NCI-H1436 treated with DMSO at 0.1 percent for 48 hours (cell line): ENCODE measurements at regions not wholly inside any gene's neighbourhood (a gene's known extent, or its start where the extent isn't known, plus 50 kb on each side); places are given as distances from the start of the nearest gene placed in this dataset.

ENCODE experiments used
- DNase-seq: peaks from one replicate; lab custom pipeline; 2025; lab: John Stamatoyannopoulos, UW

GRCh38 chr20:21956591-21956990 lies 251.1 kb downstream of the PAX1 start:
- no peak for DNase-seq

DNA sequence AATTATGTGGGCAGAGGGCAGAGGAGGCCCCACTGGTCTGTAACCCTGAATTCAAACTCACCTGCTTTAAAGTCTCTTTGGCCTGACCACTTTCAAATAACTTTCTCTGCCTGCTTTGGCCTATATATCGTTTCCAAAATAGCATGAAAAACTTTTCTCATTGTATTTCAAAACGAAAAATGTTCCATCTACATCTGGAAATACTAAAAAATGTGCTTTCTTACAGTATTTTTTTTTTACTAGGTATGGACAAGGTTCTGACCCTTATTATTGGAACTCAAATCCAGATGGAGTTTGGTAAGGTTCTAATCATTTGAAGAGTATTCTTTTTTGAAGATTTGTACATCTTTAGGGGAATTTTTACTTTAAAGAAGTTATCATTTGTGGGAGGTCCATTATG lies 241.9 kb downstream of the PAX1 start:
- no peak for DNase-seq

DNA sequence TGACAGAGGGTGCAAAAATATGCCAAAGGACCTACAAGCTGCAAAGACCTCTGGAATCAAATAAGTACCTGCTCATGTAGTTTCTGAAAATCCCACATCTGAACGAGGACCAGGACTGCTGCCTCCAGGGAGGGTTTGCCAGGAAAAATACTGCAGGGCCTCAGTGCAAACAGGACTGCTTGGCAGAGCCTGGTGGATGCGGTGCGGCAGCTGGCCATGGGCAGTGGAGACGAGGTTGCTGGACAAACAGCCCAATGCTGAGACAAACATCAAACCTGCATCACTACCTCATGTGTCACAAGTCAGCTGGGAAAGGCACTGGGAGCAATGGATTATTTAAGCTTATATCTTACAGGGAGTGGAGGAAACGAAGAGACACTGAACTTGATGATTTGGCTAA lies 238.8 kb downstream of the PAX1 start:
- no peak for DNase-seq

DNA sequence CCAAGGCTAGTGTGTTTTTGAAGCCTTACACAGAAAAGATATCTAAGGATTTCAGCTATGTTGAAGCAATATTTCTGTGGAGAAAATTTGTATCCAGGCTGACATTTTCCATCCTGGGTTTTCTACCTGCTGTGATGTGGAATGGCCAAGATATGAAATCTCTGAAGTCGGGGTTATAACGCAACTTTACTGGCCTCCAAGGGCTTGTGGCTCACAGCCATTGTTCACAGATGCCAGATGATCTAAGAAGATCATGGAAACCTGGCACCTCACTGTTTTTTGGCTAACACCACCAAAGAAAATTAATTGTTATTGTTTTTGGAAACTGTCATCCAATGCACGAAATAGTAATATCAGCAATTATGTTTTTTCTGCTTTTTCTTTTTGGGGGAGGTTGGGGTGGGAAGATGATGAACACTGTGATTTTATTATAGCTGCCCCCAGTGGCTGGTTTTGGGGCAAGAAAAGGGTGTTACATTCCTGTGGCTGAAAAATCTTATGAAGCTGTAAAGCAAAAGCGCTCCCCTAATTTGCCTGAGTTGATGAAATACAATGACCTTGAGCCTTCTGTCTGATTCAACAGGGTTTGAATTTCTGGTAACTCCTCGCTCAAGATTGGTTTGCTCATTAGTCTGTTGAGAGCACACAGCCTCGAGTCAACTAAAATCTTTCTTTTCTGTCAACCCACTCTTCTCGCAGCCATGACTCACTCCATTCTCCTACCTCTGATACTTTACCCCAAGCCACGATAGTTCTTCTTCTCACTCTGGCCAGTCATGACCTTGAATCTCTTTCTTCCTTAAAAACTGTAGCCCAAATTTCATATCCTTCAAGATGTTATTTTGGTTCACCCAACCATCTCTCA lies 236.7 kb downstream of the PAX1 start:
- DNase-seq, result no peak

DNA sequence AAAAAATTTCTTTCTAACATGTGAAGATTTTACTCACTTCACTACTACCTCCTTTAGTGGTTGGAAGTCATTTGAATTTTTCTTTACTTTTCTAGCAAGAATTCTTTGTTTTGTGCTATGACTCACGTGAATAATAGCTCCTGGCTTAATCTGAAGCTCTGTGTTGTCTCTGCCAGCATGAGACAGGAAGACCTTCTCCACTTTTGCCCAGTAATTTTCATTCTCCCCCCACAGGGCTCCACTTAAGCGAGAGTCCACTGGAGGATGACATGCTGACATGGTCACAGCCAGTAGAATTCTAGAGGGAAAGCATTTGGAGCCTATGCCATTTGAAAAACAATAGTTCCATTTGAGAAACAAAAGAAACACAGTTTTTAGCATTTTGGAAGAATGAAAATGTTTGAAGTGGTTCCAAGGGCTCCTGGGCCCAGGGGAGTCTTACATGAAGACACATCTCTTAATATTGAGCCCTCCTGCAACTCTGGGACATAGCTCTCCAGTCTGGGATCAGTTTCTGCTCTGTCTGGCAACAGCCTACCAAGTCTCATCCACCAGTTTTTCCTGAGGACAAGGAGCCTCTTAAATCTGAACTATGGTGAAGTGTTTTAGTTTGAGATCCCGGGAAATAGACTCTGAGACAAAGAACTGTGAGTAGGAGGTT lies 231.4 kb downstream of the PAX1 start:
- DNase-seq, result no peak

- no peak for DNase-seq
Measured at GRCh38 chr20:21936261-21936660, 230.8 kb downstream of the PAX1 start.

GRCh38 chr20:21933526-21933925 lies 228.1 kb downstream of the PAX1 start:
- no peak for DNase-seq

- no peak for DNase-seq
Measured at GRCh38 chr20:21921251-21921650, 215.8 kb downstream of the PAX1 start.

DNA sequence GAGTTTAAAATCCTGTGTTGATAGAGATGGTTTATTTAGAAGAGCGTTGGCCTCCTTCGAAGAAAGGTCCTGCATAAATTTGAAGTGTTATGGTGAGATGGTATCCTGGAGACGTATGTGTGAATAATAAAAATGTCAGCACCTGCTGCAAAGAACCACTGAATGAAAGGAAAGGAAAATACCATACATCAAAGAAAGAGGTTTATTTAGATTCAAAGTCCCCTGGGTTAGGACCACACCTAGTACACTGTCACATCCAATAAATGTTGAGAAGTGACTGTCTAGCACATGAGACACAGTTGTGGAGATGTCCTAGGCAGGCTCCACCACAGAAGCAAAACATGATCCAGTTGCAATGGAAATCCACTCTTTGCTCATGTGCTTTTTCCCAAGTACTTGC lies 214.7 kb downstream of the PAX1 start:
- no peak for DNase-seq

DNA sequence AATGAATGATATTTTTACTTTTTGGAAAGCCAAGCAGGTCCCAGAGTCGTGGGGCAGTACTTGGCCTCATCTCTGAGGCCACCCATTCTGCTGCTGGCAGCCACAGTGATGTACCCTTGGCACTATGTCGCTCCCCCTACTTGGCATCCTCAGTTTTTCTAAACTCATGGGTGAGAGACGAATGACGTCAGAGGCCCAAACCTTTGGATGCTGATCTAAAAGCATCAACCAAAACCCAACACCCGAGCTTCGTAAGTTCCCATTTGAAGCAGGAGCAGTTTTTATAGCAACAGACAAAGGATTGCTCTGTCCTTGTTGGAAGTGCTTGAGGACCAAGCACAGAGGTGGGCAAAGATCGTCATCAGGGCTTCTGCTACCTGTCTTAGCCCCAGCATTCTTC lies 212.9 kb downstream of the PAX1 start:
- no peak for DNase-seq

DNA sequence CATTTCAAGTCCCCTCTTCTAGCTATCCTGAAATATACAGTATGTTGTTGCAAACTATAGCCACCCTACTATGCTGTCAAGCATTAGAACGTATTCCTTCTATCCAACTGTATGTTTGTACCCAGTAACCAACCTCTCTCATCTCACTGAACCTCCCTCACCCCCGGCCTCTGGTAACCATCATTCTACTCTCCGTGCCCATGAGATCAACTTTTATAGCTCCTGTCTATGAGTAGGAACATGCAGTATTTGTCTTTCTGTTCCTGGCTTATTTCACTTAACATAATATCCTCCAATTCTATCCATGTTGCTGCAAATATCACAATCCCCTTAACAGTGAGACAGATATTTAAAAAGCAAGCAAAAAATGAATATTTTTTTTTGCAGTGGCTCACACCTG lies 196.9 kb downstream of the PAX1 start:
- no peak for DNase-seq

GRCh38 chr20:21901470-21902275 lies 196.2 kb downstream of the PAX1 start:
- no peak for DNase-seq

- no peak for DNase-seq
Measured at GRCh38 chr20:21900431-21900830, 195.0 kb downstream of the PAX1 start.

DNA sequence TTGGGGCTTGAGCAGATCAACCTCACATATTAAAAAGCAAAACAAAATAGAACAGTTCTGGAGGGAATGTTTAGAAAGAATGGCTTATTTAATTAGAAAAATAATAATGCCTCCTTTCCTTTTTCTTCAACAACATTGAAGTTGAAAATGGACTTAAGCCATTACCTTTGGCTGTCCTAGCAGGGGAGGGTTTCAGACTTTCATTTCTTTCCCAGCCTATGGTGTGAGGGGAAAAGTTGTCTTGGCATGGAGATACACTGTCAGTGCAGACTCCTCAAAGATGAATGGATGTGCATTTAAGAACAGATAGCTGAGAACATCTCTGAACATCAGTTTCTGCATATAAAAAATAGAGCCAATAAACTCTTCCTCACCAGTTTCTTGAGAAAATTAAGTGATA lies 169.5 kb downstream of the PAX1 start:
- no peak for DNase-seq

- DNase-seq, result no peak
Measured at GRCh38 chr20:21874127-21874526, 168.7 kb downstream of the PAX1 start.

DNA sequence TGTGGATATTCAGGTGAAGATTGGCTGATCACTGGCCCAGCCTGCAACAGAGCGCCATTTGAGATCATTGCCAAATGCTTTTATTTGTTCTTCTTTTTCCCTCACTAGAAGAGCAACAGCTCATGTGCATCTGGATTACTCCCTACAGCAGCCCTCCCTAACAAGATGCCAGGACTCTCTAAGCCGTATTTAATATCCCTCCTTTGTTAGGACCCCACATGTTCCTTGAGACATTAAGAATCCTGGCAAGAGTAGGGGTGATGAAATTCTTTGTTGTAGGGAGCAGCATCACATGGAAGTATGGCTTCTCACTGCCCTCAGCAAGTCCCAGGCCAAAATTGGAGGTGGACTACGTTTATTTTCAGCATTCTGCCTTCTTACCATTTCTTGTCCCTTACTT lies 167.8 kb downstream of the PAX1 start:
- no peak for DNase-seq

- no peak for DNase-seq
Measured at GRCh38 chr20:21867811-21868210, 162.3 kb downstream of the PAX1 start.

GRCh38 chr20:21867353-21867752 lies 161.9 kb downstream of the PAX1 start:
- no peak for DNase-seq

DNA sequence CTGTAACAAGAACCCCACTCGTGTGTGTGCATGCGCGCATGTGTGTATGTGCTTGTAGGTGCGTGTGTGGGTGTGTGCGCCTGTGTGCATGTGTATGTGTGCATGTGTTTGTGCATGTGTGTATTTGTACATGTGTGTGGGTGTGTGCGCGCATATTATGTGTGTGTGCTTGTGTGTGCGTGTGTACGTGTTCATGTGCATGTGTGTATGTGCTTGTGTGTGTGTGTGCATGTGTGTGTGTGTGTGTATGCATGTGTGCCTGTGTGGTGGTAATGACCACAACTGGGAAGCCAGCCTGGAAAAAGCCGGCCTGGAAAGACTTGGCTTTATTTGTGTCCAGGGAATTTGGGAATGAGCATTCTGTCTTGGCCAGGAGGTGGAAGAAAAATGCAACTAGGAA lies 157.5 kb downstream of the PAX1 start:
- DNase-seq, result no peak

GRCh38 chr20:21862259-21862946 lies 156.9 kb downstream of the PAX1 start:
- no peak for DNase-seq

DNA sequence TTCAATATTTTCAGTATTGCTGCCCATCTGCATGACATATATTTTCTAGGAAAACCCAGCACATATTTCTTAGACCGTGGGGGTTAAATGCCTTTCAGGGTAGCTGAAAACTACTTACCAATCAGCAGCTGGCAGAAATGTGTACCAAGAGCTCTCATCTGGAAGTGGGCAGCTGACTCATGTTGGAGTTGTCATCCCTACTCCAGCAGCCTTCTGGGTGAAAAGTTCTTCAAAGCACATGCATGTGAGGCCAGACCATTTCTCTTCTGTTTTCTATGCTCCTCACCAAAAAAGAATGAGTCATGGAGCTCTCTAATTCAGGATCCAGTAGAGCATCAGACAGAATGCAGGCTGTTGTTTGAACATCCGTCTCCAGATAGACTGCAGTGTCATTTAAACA lies 135.5 kb downstream of the PAX1 start:
- no peak for DNase-seq

DNA sequence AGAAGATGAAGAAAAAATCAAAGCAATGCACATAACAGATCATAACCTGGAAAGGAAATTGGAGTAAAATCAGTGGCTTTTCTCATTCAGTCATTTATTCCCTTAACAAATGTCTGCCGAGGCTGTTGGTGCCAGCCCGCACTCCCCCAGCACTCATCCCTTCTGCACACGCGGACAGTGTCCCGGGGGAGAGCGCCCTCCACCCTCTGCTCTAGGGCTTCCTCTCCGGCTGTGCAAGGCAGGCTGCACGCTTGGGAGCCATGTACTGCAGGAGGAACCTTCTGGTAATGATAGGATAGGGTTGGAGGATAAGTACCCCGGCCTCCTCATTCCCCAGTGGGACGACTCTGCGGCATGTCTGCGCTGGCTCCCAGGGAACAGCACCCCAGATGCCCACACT lies 134.5 kb downstream of the PAX1 start:
- DNase-seq, result no peak
